ENCODE measurements at regions not wholly inside any gene's neighbourhood (a gene's known extent, or its start where the extent isn't known, plus 50 kb on each side); places are given as distances from the start of the nearest gene placed in this dataset.

GRCh38 chr1:83596331-83596730 lies 402.6 kb downstream of the TTLL7 start:
- Histone ChIP-seq H3K4me1 (ENCODE audit: control insufficient read depth, low read length) (no peaks in the 10 kb centered on the region), H3K4me3 (ENCODE audit: low read length) (no peak overlapping the region), H3K79me2 (ENCODE audit: control insufficient read depth, low read length) (no peaks in the 10 kb centered on the region), H3K9me2 (replicated peaks; ENCODE audit: control insufficient read depth, low read length) (no peaks in the 10 kb centered on the region), H3F3A (ENCODE audit: control insufficient read depth, insufficient read depth) (no peaks in the 10 kb centered on the region), H4K20me1 (ENCODE audit: control insufficient read depth, insufficient read depth, low read depth, low read length) (no peaks in the 10 kb centered on the region), H3K27ac (ENCODE audit: low read depth, low read length) (no peak overlapping the region), H3K27me3 (ENCODE audit: control insufficient read depth, low read length) (no peaks in the 10 kb centered on the region), H3K36me3 (ENCODE audit: control insufficient read depth, low read length) (no peaks in the 10 kb centered on the region), H3K4me2 (ENCODE audit: low read length) (no peak overlapping the region), H3K9me3 (ENCODE audit: control insufficient read depth, insufficient read depth, low read length) (no peaks in the 10 kb centered on the region; the same call in 1 of the 2 replicates)
- TF ChIP-seq, protein P1, sequence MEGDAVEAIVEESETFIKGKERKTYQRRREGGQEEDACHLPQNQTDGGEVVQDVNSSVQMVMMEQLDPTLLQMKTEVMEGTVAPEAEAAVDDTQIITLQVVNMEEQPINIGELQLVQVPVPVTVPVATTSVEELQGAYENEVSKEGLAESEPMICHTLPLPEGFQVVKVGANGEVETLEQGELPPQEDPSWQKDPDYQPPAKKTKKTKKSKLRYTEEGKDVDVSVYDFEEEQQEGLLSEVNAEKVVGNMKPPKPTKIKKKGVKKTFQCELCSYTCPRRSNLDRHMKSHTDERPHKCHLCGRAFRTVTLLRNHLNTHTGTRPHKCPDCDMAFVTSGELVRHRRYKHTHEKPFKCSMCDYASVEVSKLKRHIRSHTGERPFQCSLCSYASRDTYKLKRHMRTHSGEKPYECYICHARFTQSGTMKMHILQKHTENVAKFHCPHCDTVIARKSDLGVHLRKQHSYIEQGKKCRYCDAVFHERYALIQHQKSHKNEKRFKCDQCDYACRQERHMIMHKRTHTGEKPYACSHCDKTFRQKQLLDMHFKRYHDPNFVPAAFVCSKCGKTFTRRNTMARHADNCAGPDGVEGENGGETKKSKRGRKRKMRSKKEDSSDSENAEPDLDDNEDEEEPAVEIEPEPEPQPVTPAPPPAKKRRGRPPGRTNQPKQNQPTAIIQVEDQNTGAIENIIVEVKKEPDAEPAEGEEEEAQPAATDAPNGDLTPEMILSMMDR (IDR thresholded peaks at IDR 0.05; ENCODE audit: low read depth, low read length, poor library complexity, severe bottlenecking): no peak
- no peak for TF ChIP-seq EZH2phosphoT487 (IDR thresholded peaks at IDR 0.05; ENCODE audit: borderline replicate concordance, low read length)

DNA sequence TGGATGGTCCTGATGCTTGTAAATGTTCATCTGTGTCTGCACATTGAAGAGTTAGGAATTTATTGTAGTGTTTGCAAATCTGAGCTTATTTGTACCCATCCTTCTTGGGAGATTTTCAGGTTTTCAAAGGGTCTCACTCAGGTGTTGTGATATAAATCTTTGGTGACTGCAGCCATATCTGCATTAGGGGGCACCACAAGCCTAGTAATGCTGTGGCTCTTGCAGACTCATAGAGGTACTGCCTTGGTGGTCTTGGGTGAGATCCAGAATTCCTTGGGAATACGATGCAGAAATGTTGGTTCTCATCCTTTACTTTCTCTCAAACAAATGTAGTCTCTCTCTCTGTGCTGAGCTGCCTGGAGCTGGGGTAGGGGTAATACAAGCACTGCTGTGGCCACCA lies 405.9 kb downstream of the TTLL7 start:
- H3K27ac ChIP-seq (ENCODE audit: low read depth, low read length): no peak overlapping the region
- no peaks in the 10 kb centered on the region for H3F3A ChIP-seq (ENCODE audit: control insufficient read depth, insufficient read depth)
- no peaks in the 10 kb centered on the region for H3K4me1 ChIP-seq (ENCODE audit: control insufficient read depth, low read length)
- no peaks in the 10 kb centered on the region for H3K79me2 ChIP-seq (ENCODE audit: control insufficient read depth, low read length)
- H4K20me1 ChIP-seq (ENCODE audit: control insufficient read depth, insufficient read depth, low read depth, low read length): no peaks in the 10 kb centered on the region
- H3K9me3 ChIP-seq (ENCODE audit: control insufficient read depth, insufficient read depth, low read length): no peaks in the 10 kb centered on the region; the same call in 1 of the 2 replicates
- no peak overlapping the region for H3K4me2 ChIP-seq (ENCODE audit: low read length)
- H3K27me3 ChIP-seq (ENCODE audit: control insufficient read depth, low read length): no peaks in the 10 kb centered on the region
- no peaks in the 10 kb centered on the region for H3K36me3 ChIP-seq (ENCODE audit: control insufficient read depth, low read length)
- H3K9me2 ChIP-seq (replicated peaks; ENCODE audit: control insufficient read depth, low read length): no peaks in the 10 kb centered on the region
- TF ChIP-seq, protein P1 (IDR thresholded peaks at IDR 0.05; ENCODE audit: low read depth, low read length, poor library complexity, severe bottlenecking): no peak
- TF ChIP-seq EZH2phosphoT487 (IDR thresholded peaks at IDR 0.05; ENCODE audit: borderline replicate concordance, low read length): no peak
- no peak overlapping the region for H3K4me3 ChIP-seq (ENCODE audit: low read length)

DNA sequence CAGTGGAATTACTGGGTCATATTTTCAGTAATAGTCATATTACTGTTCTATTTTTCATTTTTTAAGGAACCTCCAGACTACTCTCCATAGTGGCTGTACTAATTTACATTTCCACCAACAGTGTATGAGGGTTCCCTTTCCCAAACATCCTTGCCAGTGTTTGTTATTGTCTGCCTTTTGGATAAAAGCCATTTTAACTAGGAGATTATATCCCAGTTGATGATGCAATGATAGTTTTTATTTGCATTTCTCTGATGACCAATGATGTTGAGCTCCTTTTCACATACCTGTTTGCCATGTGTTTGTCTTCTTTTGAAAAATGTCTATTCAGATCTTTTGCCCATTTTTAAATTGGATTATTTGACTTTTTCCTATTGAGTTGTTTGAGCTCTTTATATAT lies 410.8 kb downstream of the TTLL7 start:
- no peaks in the 10 kb centered on the region for H3F3A ChIP-seq (ENCODE audit: control insufficient read depth, insufficient read depth)
- no peaks in the 10 kb centered on the region for H3K9me2 ChIP-seq (replicated peaks; ENCODE audit: control insufficient read depth, low read length)
- H3K27me3 ChIP-seq (ENCODE audit: control insufficient read depth, low read length): no peaks in the 10 kb centered on the region
- no peak overlapping the region for H3K4me3 ChIP-seq (ENCODE audit: low read length)
- no peak overlapping the region for H3K27ac ChIP-seq (ENCODE audit: low read depth, low read length)
- no peaks in the 10 kb centered on the region for H3K79me2 ChIP-seq (ENCODE audit: control insufficient read depth, low read length)
- H3K9me3 ChIP-seq (ENCODE audit: control insufficient read depth, insufficient read depth, low read length): peaks cover 2% of the 10 kb centered on the region; the same call in 1 of the 2 replicates
- H4K20me1 ChIP-seq (ENCODE audit: control insufficient read depth, insufficient read depth, low read depth, low read length): no peaks in the 10 kb centered on the region
- TF ChIP-seq EZH2phosphoT487 (IDR thresholded peaks at IDR 0.05; ENCODE audit: borderline replicate concordance, low read length): no peak
- TF ChIP-seq, protein P1 (IDR thresholded peaks at IDR 0.05; ENCODE audit: low read depth, low read length, poor library complexity, severe bottlenecking): no peak
- H3K4me2 ChIP-seq (ENCODE audit: low read length): no peak overlapping the region
- no peaks in the 10 kb centered on the region for H3K4me1 ChIP-seq (ENCODE audit: control insufficient read depth, low read length)
- H3K36me3 ChIP-seq (ENCODE audit: control insufficient read depth, low read length): no peaks in the 10 kb centered on the region
